Activated CD8-positive, alpha-beta memory T cell treated with anti-CD3 and anti-CD28 coated beads for 36 hours (primary cell): ENCODE measurements at regions not wholly inside any gene's neighbourhood (a gene's known extent, or its start where the extent isn't known, plus 50 kb on each side); places are given as distances from the start of the nearest gene placed in this dataset.
"Not testable (repeated sequence)": the region's sequence is repeated elsewhere in the genome, so short reads cannot be mapped to it uniquely, and the experiment has no call there.

Source experiments
- CTCF ChIA-PET: fragments of 350-600 bp; sonication (Branson Sonifier 250); formaldehyde crosslinking; loops from one replicate; lab custom pipeline; 2021; ENCODE audit warnings: antibody characterized with exemption; lab: Charles Lee
- POLR2A ChIA-PET: fragments of 350-600 bp; sonication (Branson Sonifier 250); formaldehyde crosslinking; loops from one replicate; lab custom pipeline; 2021; ENCODE audit warnings: antibody characterized with exemption; lab: Charles Lee

DNA sequence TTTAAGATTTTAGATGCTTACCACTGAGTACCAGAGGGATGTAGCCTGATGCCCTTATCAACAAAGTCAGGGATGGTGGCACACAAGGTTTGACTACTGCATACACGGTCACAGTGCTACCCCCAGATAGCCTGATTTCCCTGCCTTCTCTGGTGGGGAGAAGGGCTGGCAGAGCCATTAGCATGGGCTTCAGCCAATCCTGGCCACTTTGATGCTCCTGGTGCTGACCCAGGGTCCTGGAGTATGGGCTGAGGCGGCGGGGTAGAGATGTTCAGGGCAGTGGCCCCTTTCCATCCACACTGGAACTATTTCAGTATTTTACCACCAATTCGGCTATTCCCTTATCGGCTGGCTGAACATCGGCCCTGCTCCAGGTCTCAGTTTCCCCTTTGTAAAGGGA lies 83.2 kb downstream of the POTEB3 start:
- CTCF ChIA-PET, POLR2A ChIA-PET: not testable (repeated sequence)

DNA sequence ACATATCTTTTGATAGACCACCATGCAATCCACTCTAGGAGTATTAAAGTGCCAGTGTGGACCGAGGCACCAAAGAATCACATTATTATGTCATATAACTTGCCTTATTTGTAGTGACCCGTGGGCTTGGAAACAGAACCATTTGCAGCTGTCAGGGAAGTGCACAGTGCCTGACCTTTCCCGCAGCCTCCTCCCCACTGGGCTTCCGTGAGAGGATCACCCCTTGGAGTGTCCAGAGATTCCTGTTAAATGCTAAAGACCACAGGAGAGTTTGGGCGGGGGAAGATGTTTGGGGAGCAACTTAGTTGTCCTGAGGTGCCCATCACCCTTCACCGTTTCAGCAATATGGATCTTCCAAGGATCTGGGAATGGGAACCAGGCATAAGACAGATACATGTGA lies 84.4 kb downstream of the POTEB3 start:
- CTCF ChIA-PET, POLR2A ChIA-PET: not testable (repeated sequence)

DNA sequence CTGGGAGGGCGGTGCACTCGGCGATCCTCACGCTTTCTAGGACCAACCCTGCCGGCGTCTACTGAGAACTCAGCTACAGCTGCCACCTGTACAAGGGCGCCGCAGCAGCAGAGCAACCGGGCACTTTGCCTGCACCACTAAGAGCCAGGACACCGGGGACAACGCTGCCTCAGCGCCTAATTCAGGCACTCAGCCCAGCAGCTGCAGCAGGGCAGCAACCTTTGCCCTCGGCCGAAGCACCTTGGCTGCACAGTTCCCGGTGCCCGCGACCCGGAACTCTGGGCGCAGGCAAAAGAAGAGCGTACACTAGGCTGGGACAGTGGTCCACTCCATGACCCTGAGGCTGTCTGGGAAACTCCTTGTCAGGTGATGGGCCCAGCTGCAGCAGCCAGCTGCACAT lies 85.7 kb downstream of the POTEB3 start:
- CTCF ChIA-PET, POLR2A ChIA-PET: not testable (repeated sequence)

DNA sequence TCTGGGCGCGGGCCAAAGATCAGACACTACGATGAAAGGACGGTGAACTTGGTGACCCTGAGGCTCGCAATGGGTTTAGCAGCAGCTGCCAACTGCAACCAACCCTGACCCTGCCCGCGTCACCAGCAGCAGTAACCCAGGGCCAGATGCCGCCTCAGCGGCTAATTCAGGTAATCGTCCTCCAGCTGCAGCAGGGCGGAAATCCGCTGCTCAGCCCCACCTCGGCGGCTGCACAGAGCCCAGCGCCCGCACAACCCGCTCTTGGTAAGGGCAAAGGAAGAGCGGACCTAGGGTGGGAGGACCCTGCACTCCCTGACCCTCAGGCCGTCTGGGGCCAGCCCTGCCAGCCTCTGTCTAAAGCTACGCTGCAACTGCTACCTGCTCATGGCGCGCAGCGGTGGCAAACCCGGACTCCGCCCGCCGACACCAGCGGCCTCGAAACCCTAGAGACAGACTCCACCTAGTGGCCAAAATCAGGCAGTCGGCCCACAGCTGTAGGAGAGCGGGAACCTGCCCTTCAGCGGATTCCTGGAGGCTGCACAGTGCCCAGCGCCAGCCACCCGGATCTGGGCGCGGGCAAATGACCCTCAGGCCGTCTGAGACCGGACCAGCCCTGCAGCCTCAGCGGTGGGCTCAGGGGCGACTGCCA lies 87.5 kb downstream of the POTEB3 start:
- CTCF ChIA-PET, POLR2A ChIA-PET: not testable (repeated sequence)

DNA sequence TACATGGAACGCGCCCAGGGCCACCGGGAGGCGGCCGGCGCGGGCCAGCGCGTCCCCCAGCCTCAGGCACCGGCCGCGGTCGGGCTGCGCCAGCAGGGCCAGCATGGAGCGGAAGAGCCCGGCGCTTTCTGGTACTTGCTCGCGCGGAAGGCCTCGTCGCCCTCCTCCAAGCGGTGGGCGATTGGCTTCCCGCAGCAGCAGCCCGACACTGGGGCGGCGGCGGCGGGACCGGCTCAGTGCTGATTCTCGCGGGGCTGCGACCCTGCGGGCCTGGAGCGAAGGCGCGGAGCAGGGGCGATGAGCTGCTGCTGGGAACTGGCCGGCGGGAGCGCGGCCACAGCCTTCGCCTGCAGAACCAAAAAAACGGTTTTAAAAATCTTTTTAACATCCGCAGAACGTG lies 95.3 kb downstream of the POTEB3 start:
- CTCF ChIA-PET, POLR2A ChIA-PET: not testable (repeated sequence)

DNA sequence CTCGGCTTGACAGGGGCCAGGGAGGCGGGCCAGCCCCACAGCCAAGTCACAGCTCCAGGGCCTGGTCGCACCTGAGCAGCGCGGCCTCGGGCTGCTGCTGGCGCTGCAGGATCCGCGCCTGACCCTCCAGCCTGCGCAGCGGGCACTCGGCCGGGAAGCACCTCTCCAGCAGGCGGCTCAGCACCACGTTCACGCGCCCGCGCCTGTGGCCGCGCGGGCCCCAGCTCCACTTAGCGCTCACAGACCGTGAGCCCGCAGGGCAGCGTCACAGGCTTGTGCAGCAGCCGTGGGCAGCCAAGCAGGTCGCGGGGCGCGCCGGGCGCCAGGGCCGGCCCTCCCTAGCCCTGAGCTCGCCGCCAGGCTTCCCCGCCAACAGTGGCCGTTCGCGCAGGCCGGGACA lies 95.8 kb downstream of the POTEB3 start:
- POLR2A ChIA-PET, result not testable (repeated sequence)

DNA sequence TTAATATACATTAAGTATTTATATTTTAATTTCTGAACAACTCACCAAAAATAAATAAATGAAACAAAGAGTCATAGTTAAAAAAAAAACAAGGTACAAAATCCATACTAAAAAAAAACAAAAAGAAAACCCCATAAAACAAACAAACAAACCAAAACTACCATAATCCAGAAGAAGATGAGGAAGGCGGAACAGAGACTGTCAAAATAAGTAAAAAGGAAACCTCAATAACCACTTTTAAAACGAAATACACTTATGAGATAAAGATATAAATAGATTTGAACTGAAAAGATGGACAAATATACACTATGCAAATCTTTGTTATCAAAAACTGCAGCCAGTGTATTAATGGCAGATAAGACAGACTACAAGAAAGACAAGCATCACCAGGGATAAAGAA lies 103.3 kb downstream of the POTEB3 start:
- CTCF ChIA-PET, POLR2A ChIA-PET: not testable (repeated sequence)

More for the DNA sequence above, 95.8 kb downstream of the POTEB3 start:
- CTCF ChIA-PET, result not testable (repeated sequence)

DNA sequence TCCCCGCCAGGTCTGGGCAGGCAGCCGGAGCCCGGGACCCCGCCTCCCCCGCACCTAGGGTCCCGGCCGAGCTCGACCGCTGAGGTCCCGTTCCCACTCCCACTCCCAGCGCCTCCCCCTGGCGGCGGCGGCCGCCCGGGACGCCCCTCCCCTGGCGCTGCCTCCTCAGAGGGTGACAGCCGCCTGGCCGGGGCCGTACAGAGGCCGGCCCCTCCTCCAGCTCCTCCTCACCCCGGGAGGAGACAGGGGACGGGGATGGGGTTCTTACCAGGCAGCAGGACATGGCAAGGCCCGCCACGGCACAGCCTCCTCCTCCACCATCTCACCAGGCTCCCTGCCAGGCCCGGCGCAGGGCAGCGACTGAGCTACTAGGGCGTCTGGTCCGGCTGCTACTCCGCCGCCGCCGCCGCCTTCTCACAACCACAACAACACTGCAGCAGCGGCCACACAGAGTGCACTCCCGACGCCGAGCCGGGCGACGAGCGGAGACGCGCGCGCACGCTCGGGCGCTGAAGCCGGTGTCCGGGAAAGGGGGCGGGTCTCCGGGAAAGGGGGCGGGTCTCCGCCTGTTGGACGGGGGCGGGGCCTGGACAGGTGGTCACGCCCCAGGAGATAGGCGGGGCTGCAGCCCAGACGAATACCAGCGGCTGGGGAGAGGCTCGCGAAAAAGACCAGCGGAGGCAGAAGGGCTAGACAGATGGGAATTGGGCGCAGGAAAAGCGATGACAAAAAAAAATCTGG lies 115.4 kb downstream of the POTEB3 start:
- CTCF ChIA-PET, POLR2A ChIA-PET: not testable (repeated sequence)

DNA sequence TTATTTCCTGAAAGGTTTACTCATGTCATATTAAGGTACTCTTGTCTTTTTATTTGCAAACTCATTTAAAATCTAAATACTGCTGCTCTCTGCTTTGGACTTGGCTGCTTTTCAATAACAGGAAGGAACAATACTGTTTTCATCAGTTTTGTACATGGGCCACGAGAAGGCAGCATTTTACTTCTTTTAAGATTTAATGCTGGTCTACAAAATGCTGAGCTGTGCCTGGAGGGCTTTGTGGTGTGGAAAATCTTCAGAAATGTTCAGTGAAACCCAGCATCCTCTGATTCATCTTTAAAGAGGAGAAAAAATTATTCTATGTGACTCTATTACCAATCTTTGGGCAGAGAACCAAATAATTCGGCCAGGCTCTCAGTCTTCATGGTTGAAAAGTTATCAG lies 155.9 kb downstream of the POTEB3 start:
- POLR2A ChIA-PET, CTCF ChIA-PET: not testable (repeated sequence)

DNA sequence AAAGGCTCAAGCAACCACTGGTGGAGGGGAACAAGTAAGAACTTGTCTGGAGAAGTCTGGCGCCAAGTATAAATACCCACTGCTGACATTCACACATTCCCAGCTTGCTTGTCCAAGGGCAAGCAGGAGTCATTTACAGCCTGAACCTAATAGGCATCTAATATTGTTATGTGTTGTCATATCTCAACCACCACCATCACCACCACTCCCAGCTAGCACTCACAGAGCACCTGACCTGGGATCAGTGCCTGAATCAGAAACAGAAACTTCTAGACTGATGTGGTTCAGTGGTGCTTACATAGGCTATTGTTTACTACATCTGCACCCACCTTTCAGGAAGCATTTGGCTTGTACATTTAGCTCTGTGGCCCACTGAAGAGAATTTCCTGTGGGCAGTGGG lies 157.1 kb downstream of the POTEB3 start:
- POLR2A ChIA-PET, result not testable (repeated sequence)
- CTCF ChIA-PET, result interaction anchor here (1.5 kb wide), 1 partner anchor 10 kb away, joined by 5 read pairs; no protein-coding TSS in a partner anchor

DNA sequence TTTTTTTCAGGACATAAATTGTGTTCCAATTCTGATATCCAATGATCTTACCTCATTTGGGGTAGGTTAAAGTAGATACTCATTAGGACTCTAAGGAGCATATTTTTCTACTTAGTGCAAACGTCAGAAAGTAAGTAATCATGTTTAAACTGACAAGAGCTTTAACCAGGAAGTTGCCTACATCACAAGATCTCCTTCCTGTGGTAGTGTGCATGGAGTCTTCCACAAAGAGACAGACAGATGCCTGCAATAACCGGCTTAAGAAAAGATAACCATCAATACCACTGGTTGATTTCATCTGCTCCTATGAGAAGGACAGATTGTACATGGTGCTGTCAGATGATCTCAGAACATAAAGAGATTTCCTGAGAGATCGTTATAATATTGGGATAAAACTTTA lies 160.0 kb downstream of the POTEB3 start:
- CTCF ChIA-PET, POLR2A ChIA-PET: not testable (repeated sequence)

DNA sequence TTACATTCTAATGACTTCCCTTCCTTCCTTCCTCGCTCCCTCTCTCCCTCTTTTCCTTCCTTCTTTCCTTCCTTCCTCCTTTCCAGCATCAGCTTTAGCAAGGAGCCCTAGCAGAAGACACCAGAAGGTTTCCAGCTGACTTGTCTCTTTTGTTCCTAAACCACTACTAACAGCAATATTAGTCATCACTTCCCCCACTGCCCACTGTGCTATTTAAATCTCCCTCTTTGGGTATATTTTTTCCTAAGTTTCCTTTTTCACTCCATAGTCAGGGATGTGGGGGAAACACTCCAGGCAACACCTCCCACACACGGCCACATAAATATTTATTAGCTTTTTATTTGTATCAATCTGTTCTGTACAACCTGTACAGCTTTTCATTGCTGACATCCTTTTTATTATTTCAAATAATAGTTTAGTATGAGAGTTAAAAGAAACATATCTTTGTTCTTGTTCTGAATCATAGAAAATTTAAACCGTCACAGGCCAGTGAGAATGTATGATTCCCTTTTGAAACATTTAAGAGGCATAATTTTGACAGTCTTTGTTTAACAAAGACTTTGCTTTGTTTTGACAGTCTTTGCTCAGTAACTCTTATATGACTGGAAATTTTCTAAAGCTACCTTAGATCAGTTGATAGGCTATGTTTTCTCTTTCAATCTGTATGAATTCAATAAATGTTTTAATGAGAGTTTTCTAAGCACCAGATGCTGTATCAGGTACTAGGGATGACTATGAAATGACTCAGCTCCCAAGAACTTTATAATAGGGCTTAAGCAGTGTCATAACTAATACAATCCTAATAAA lies 167.9 kb downstream of the POTEB3 start:
- POLR2A ChIA-PET, result not testable (repeated sequence)
- CTCF ChIA-PET, result interaction anchor here (1.1 kb wide), 1 partner anchor 9 kb away, joined by 3 read pairs; no protein-coding TSS in a partner anchor

DNA sequence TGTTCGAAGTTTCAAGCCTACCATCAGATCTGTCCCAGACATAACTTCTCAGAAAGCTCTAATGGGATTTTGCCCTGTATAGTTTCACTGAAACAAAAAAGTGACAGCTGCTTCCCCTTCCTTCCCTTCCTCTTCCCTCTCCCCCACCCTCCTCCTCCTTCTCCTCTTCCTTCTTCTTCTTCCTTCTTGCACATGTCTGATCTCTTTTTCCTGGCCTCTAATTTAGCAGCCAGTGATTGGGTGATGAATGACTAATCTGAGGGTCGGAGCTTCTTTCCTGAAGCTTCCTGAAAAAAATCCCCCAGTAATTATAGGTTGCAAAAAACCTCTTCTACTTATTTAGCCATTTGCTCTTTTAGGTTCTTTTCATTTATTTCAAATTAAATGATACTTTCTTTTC lies 168.7 kb downstream of the POTEB3 start:
- ChIA-PET CTCF (no interaction called here), POLR2A (no interaction called here)

DNA sequence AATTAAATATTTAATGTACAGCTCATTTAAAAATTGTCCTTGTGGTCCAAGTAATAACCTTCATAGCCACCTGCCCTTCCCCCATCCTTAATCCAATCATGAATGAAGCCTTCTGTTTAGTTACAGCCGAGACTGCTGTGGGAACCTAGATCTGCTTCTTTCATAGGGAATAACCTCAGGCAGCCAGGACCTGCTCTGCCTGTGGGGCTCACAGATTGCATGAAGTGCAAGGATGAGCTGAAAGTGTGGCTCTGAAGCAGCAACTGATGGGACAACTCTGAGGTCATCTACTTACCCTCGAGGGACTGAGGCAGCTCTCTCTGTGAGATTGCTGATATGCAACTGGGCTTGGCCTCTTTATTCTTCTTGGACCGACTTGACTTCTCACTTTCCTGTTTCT lies 169.8 kb downstream of the POTEB3 start:
- CTCF ChIA-PET, result no interaction called here
- POLR2A ChIA-PET, result no interaction called here

DNA sequence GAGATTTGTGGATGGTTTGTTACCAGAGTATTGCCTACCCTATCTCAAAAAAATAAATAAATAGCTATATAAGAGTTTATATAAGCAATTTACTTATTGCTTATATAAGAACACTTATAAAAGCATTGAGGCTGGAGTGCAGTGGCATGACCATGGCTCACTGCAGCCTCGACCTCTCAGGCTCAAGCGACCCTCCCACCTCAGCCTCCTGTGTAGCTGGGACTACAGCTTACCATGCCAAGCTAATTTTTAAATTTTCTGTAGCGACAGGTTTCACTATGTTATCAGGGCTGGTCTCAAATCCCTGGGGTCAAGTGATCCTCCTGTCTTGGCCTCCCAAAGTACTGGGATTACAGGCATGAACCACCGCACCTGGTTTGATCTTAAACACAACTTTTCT lies 170.6 kb downstream of the POTEB3 start:
- CTCF ChIA-PET, POLR2A ChIA-PET: not testable (repeated sequence)

DNA sequence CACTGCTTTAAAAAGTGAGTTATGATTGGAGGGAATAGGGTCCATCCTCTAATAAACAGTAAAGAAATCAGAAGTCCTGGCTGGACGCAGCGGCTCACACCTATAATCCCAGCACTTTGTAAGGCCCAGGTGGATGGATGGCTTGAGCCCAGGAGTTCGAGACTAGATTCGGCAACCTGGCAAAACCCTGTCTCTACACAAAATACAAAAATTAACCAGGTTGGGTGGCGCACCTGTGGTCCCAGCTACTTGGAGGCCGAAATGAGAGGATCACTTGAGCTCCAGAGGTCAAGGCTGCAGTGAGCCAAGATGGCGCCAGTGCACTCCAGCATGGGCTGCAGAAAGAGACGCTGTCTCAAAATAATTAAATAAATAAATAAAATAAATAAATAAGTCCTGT lies 171.2 kb downstream of the POTEB3 start:
- ChIA-PET POLR2A (no interaction called here), CTCF (no interaction called here)

DNA sequence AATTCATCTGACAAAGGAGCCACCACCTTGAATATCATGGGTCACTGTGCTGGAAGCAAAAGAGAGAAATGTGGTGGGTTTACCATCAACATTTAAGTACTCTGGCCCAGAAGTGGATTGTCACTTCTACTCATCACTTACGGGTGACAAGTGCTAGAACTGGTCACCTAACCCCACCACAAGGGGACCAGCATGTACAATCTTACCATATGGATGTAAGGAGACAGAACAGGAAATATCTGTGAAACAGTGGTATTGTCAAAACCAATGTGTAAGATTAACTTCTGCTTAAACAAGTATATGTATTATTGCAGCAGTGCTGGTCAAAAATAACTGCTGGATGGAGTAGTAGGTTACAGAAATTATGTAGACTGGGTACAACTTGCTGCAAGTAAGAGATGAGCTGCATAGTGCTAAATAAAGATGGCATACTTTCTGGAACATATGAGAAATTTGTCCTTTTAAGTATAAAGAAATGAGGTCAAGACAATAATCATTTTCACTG lies 171.8 kb downstream of the POTEB3 start:
- ChIA-PET CTCF (no interaction called here), POLR2A (no interaction called here)

DNA sequence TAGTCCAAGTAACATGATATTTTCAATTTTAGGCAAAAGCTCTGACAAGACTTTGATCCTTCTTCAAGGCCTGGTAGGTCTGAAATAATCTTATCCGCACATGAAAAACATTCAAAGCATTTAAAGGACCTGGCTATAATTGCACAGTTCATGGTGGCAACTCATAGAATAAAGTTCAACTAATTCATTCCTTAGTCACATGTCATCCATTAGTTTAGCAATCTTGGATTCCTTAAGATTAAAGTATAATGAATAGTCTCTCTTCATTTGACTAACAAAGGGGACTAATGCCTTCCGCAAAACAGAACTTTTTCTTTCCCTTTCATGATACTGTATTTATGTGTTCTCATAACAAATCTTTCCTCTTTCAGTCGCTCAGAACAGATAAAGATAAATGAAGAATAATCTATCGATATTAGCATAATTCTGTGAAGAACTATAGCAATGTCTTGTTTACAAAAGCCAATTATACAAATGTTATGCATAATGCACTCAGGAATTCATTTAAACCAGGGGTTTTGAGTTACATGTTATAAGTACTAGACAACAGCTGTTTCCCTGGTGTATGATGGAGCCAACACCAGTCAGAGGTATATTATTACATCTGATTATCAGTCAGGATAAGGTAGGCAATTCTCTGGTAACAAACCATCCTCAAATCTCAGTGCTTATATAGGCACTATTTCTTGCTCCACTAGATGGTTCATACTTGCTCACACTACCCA lies 172.5 kb downstream of the POTEB3 start:
- ChIA-PET CTCF (no interaction called here), POLR2A (no interaction called here)

DNA sequence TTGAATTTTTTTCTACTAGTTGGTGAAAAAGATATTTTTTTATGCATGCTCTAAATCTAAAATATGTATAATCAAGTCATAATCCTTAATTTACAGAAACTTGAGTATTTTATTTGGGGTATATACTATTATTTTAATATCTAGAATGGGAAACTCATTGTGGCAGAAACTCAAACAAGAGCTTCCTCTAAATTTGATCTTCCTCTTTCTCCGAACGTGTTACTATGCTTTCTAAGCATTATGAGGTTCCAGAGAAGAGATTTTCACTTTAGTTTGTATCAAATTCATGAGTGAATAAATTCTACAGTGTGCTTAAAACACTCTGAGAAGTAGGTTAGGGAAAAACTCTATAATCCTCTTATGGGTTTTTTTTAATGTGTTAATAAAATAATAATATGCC lies 173.1 kb downstream of the POTEB3 start:
- ChIA-PET CTCF (no interaction called here), POLR2A (no interaction called here)

DNA sequence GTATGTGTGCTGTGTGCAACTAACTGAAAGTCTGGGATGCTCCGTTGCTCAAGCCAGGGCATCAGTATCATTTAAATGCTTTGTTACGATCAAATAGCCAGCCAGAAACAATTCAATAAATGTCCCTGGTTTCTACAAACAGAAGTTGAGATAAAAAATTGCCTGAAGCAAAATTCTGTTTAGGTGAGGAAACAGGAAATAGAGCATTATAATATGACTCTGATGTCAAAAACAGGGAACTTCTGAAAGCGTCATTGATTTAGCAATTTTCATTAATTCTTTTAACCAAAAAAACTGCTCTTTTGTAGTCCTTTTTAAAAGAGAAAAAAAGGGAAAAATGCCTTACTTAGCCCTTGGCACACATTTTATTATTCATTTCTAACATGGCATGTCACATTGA lies 174.7 kb downstream of the POTEB3 start:
- POLR2A ChIA-PET, CTCF ChIA-PET: not testable (repeated sequence)
